ENCODE measurements at regions not wholly inside any gene's neighbourhood (a gene's known extent, or its start where the extent isn't known, plus 50 kb on each side); places are given as distances from the start of the nearest gene placed in this dataset.

DNA sequence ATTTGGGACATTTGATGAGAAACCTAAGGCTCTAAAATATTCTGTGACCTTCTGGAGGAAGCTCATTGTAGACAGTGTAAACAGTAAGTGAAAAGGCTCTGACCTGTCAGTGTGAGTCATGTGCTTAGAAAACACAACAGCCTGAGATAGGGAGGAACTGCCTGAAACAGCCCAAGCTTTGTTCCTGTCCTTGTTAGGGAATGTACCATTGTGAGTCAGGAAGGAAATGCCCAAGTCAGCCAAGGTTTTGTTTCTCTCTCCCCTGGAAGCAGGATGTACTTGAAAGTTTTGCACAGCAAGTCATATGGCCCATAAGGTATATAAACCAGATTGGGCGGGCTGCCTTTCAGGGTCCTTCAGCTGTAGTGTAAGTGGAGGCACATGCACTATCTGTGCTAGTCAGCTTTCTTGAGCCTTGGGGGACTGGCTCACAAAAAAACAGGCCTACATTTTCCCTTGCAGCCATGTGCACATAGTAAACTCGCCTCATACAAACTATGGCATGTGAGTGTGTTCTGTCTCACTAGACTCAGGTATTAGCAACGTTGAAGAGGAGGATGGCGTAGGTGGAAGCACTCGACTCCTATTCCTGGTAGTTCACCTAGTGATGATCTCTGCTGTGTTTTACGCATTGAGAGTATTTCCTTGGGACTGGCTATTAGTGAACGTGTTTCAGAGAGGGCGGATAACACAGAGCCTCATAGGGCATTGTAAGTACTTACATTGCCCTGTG, 141.2 kb upstream of the KLHL1 start:
- no peaks in the 10 kb centered on the region for H3K36me3 ChIP-seq (replicated peaks in 1 of 2)
- TF ChIP-seq POLR2A (IDR thresholded peaks at IDR 0.05): no peak
- TF ChIP-seq, protein P1, sequence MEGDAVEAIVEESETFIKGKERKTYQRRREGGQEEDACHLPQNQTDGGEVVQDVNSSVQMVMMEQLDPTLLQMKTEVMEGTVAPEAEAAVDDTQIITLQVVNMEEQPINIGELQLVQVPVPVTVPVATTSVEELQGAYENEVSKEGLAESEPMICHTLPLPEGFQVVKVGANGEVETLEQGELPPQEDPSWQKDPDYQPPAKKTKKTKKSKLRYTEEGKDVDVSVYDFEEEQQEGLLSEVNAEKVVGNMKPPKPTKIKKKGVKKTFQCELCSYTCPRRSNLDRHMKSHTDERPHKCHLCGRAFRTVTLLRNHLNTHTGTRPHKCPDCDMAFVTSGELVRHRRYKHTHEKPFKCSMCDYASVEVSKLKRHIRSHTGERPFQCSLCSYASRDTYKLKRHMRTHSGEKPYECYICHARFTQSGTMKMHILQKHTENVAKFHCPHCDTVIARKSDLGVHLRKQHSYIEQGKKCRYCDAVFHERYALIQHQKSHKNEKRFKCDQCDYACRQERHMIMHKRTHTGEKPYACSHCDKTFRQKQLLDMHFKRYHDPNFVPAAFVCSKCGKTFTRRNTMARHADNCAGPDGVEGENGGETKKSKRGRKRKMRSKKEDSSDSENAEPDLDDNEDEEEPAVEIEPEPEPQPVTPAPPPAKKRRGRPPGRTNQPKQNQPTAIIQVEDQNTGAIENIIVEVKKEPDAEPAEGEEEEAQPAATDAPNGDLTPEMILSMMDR (IDR thresholded peaks at IDR 0.05): no peak
- H3K4me1 ChIP-seq (replicated peaks in 1 of 2): no peaks in the 10 kb centered on the region
- no peaks in the 10 kb centered on the region for H3K9me3 ChIP-seq (replicated peaks in 1 of 3)
- 86 to 95% (median 88%) methylated on average over 8 of the region's 8 CpGs for WGBS, 4 donors
- no peak overlapping the region for H3K27ac ChIP-seq
- H3K4me3 ChIP-seq: no peak overlapping the region
- intact Hi-C loops (cut with DNase I): no loop called here
- no peaks in the 10 kb centered on the region for H3K27me3 ChIP-seq
- DNase-seq: no peak

DNA sequence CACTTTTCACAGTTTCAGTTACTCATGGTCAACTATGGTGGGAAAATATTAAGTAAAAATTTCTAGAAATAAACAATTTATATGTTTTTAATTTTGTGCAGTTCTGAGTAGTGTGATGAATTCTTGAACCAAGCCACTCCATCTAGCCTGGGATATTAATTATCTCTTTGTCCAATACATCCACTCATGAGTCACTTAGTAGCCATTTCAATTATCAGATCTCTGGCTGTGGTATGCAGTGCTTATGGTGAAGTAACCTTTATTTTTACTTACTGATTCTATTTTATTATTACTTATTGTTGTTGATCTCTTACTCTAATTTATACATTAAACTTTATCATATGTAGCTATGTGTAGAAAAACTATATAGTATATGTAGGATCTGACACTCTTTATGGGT, 128.9 kb upstream of the KLHL1 start:
- no peak overlapping the region for H3K27ac ChIP-seq
- DNase-seq: no peak
- H3K4me3 ChIP-seq: no peak overlapping the region
- no peak for TF ChIP-seq POLR2A (IDR thresholded peaks at IDR 0.05)
- H3K4me1 ChIP-seq (replicated peaks in 1 of 2): no peaks in the 10 kb centered on the region
- no peaks in the 10 kb centered on the region for H3K27me3 ChIP-seq
- intact Hi-C loops (cut with DNase I): no loop called here
- H3K36me3 ChIP-seq (replicated peaks in 1 of 2): no peaks in the 10 kb centered on the region
- H3K9me3 ChIP-seq (replicated peaks in 1 of 3): no peaks in the 10 kb centered on the region

DNA sequence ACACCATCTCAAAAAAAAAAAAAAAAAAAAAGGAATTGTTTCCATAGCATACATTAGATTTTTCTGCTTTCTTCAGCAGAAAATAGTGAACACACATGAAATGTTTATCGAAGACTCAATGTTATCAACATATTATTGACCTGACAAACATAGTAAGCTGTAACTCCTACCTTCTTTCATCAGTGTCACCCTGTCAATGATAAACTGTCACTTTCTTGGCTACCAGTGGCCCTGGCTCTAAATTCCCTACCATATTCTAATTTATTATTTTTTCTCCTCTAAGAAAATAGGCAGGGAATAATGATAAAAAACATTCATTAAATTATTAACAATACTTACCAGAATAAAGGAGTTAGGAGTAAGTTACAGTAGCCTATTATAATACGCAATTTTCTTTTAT, 127.3 kb upstream of the KLHL1 start:
- intact Hi-C loops (cut with DNase I): no loop called here
- no peaks in the 10 kb centered on the region for H3K27me3 ChIP-seq
- WGBS, 4 donors: 81 to 88% (median 87%) methylated on average over 2 of the region's 2 CpGs
- TF ChIP-seq POLR2A (IDR thresholded peaks at IDR 0.05): no peak
- TF ChIP-seq, protein P1 (IDR thresholded peaks at IDR 0.05): no peak
- no peaks in the 10 kb centered on the region for H3K9me3 ChIP-seq (replicated peaks in 1 of 3)
- no peak for DNase-seq
- no peaks in the 10 kb centered on the region for H3K4me1 ChIP-seq (replicated peaks in 1 of 2)
- H3K4me3 ChIP-seq: no peak overlapping the region
- H3K36me3 ChIP-seq (replicated peaks in 1 of 2): no peaks in the 10 kb centered on the region
- H3K27ac ChIP-seq: no peak overlapping the region

DNA sequence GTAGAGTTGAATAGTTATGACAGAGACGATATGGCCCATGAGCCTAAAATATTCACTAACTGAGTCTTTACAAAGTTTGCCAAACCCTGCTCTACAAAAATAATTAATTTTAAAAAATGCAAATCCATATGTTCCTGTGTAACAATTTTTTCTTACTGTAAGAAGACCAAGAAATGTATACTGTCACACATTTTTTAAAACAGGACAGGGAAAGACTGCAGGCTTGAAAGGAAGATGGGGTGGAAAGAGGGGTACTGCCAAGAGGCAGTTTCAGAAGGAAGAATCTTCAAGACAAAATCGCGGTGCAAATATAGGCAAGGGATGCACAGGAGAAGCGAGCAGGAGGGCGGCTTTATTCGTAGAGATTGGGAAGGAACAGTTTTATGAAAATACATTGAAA, 115.7 kb upstream of the KLHL1 start:
- Histone ChIP-seq H3K4me3 (no peak overlapping the region), H3K36me3 (replicated peaks in 1 of 2) (no peaks in the 10 kb centered on the region), H3K27ac (no peak overlapping the region), H3K4me1 (replicated peaks in 1 of 2) (no peaks in the 10 kb centered on the region), H3K9me3 (replicated peaks in 1 of 3) (no peaks in the 10 kb centered on the region), H3K27me3 (no peaks in the 10 kb centered on the region)
- TF ChIP-seq, protein P1 (IDR thresholded peaks at IDR 0.05): no peak
- TF ChIP-seq POLR2A (IDR thresholded peaks at IDR 0.05): no peak
- no peak for DNase-seq
- intact Hi-C loops (cut with DNase I): no loop called here
- 86 to 89% (median 89%) methylated on average over 6 of the region's 6 CpGs for WGBS, 4 donors

DNA sequence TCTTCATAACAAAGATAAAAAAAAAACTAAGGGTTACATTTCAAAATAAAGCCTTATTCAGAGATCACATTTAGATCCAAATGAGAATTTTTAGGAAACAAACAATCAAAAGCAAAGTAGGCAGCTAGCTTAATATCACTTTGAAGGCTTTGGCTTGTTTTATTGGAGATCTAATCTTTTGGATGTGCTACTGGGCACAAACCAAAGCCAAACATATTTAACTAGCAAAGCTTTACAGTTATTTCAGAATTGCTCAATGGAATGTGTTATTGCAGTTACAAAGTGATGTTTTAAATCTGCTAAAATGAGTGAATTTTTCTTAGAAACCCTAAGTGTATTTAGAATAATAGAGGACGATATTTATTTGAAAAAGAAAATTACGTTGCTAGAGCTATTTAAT, 114.7 kb upstream of the KLHL1 start:
- WGBS, 4 donors: 77 to 83% (median 80%) methylated on average over 2 of the region's 2 CpGs
- H3K27me3 ChIP-seq: no peaks in the 10 kb centered on the region
- TF ChIP-seq POLR2A (IDR thresholded peaks at IDR 0.05): no peak
- TF ChIP-seq, protein P1 (IDR thresholded peaks at IDR 0.05): no peak
- intact Hi-C loops (cut with DNase I): no loop called here
- H3K4me3 ChIP-seq: no peak overlapping the region
- DNase-seq: no peak
- no peak overlapping the region for H3K27ac ChIP-seq
- H3K36me3 ChIP-seq (replicated peaks in 1 of 2): no peaks in the 10 kb centered on the region
- no peaks in the 10 kb centered on the region for H3K9me3 ChIP-seq (replicated peaks in 1 of 3)
- no peaks in the 10 kb centered on the region for H3K4me1 ChIP-seq (replicated peaks in 1 of 2)
